Renal cortex interstitium (tissue), 11 donors: ENCODE measurements at regions not wholly inside any gene's neighbourhood (a gene's known extent, or its start where the extent isn't known, plus 50 kb on each side); places are given as distances from the start of the nearest gene placed in this dataset.
"Not testable (repeated sequence)": the region's sequence is repeated elsewhere in the genome, so short reads cannot be mapped to it uniquely, and the experiment has no call there.

Source experiments
- DNase-seq, 11 donors: peaks; one replicate each; pipeline ENCODE4 v3.0.0-alpha.2; 2013; ENCODE audit warnings: low read depth in 9 of 11, low spot score in 4 of 11; ENCODE audit errors: extremely low read depth in 1 of 11

- no peak for DNase-seq
These were observed 716.2 kb upstream of the VRK2 start for GRCh38 chr2:57330447-57330846.

GRCh38 chr2:57333221-57333620, 713.4 kb upstream of the VRK2 start:
- no peak for DNase-seq

GRCh38 chr2:57343391-57344006, 703.1 kb upstream of the VRK2 start:
- no peak for DNase-seq

GRCh38 chr2:57368190-57368589, 678.4 kb upstream of the VRK2 start:
- no peak for DNase-seq

- no peak for DNase-seq
These were observed 675.6 kb upstream of the VRK2 start for GRCh38 chr2:57370882-57371585.

GRCh38 chr2:57372237-57372984, 674.2 kb upstream of the VRK2 start:
- no peak for DNase-seq

GRCh38 chr2:57373530-57373929, 673.1 kb upstream of the VRK2 start:
- DNase-seq = no peak

- no peak for DNase-seq
These were observed 669.6 kb upstream of the VRK2 start for GRCh38 chr2:57376985-57377384.

- DNase-seq = no peak
These were observed 660.3 kb upstream of the VRK2 start for GRCh38 chr2:57386305-57386704.

- DNase-seq = no peak
These were observed 650.1 kb upstream of the VRK2 start for GRCh38 chr2:57396355-57397098.

- no peak for DNase-seq
These were observed 648.9 kb upstream of the VRK2 start for GRCh38 chr2:57397550-57398360.

- DNase-seq = no peak
These were observed 647.5 kb upstream of the VRK2 start for GRCh38 chr2:57399057-57399456.

- no peak for DNase-seq
These were observed 644.5 kb upstream of the VRK2 start for GRCh38 chr2:57402096-57402495.

GRCh38 chr2:57402755-57403154, 643.9 kb upstream of the VRK2 start:
- no peak for DNase-seq

GRCh38 chr2:57407772-57408201, 638.8 kb upstream of the VRK2 start:
- DNase-seq = no peak

GRCh38 chr2:57408587-57408986, 638.0 kb upstream of the VRK2 start:
- no peak for DNase-seq

- DNase-seq = no peak
These were observed 629.6 kb upstream of the VRK2 start for GRCh38 chr2:57417007-57417406.

GRCh38 chr2:57418859-57419346, 627.7 kb upstream of the VRK2 start:
- not testable (repeated sequence) for DNase-seq

GRCh38 chr2:57429831-57430230, 616.8 kb upstream of the VRK2 start:
- DNase-seq = no peak
